ENCODE measurements at regions not wholly inside any gene's neighbourhood (a gene's known extent, or its start where the extent isn't known, plus 50 kb on each side); places are given as distances from the start of the nearest gene placed in this dataset.

DNA sequence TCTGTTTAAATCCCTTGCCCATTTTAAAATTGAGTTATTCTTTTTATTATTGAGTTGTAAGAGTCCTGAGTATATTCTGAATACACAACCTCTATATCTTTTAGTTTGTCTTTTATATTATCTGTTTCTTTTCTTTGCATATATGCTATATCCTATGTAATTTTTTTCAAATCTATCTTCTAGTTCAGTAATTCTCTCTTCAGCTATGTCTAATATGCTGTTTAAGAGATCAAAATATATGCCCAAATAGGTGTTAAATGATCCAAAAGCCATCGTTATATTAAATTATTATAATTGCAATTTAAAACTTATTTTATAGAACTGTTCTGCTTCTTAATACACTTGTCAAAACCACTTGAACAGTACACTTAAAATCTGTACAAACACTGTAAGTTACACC is 107.4 kb upstream of the TSPAN5 start:
- peaks cover 10% of the 10 kb centered on the region for H3K36me3 Mint-ChIP-seq (ENCODE audit: low read depth)
- no peak for TF ChIP-seq CTCF (IDR thresholded peaks at IDR 0.05)
- no peaks in the 10 kb centered on the region for H3K4me1 Mint-ChIP-seq
- H3K9me3 Mint-ChIP-seq = peaks cover 39% of the 10 kb centered on the region
- no peak overlapping the region for H3K4me3 Mint-ChIP-seq
- H3K27me3 Mint-ChIP-seq (ENCODE audit: low read depth, poor library complexity) = no peaks in the 10 kb centered on the region
- no peak overlapping the region for H3K27ac Mint-ChIP-seq
- no peak for DNase-seq

- TF ChIP-seq CTCF (IDR thresholded peaks at IDR 0.05) = no peak
- no peaks in the 10 kb centered on the region for H3K36me3 Mint-ChIP-seq (ENCODE audit: low read depth)
- no peak for DNase-seq
- no peak overlapping the region for H3K4me3 Mint-ChIP-seq
- H3K4me1 Mint-ChIP-seq = no peaks in the 10 kb centered on the region
- no peak overlapping the region for H3K27ac Mint-ChIP-seq
- no peaks in the 10 kb centered on the region for H3K27me3 Mint-ChIP-seq (ENCODE audit: low read depth, poor library complexity)
- peaks cover 4% of the 10 kb centered on the region for H3K9me3 Mint-ChIP-seq
These were observed 99.8 kb upstream of the TSPAN5 start for GRCh38 chr4:98758182-98758581.

- peak overlapping the region; percentile 36 for H3K27ac Mint-ChIP-seq
- H3K9me3 Mint-ChIP-seq = no peaks in the 10 kb centered on the region
- no peak overlapping the region for H3K4me3 Mint-ChIP-seq
- no peaks in the 10 kb centered on the region for H3K4me1 Mint-ChIP-seq
- no peaks in the 10 kb centered on the region for H3K27me3 Mint-ChIP-seq (ENCODE audit: low read depth, poor library complexity)
- H3K36me3 Mint-ChIP-seq (ENCODE audit: low read depth) = no peaks in the 10 kb centered on the region
- no peak for TF ChIP-seq CTCF (IDR thresholded peaks at IDR 0.05)
- DNase-seq = no peak
These were observed 96.3 kb upstream of the TSPAN5 start for GRCh38 chr4:98754736-98755135.

DNA sequence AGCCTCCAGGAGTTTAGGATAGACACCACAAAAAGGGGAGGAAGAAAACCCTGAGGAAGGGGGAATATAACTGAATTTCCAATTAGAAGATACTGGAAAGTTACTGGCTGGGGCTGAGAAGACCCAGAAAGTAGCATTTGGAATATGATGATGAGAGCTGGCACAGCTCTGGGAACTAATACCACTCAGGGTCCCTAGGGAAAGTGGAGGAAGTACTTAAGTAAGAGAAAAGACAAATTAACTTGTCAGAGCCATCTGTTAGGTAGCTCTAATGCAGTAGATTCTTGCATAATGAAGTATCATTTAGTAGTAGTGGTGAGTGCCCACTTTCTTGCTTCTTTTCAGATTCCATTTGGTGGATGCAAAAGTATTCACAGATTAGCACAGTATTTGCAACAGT is 90.8 kb upstream of the TSPAN5 start:
- Mint-ChIP-seq H3K9me3 (no peaks in the 10 kb centered on the region), H3K27me3 (ENCODE audit: low read depth, poor library complexity) (no peaks in the 10 kb centered on the region), H3K27ac (no peak overlapping the region), H3K4me3 (no peak overlapping the region), H3K4me1 (peaks cover 23% of the 10 kb centered on the region), H3K36me3 (ENCODE audit: low read depth) (no peaks in the 10 kb centered on the region)
- no peak for DNase-seq
- no peak for TF ChIP-seq CTCF (IDR thresholded peaks at IDR 0.05)

DNA sequence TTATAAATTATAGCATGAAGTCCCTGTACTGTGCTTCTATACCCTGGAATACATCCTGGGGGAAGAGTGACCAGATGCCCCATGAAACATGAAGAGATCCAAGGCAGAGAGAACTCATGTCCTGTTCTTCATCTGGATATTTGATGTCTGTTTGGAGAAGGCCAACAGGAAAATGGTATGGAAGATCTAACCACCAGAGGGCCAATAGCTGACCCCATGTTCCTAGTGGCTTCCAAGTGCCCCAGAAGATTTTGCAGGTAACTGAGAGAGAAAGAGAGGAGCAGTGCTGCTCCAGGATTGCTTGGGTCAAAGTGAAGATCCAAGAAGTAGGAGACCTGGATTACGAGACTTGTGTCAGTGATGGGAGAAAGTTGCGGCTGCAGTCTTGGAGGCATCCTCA is 90.2 kb upstream of the TSPAN5 start:
- no peak for DNase-seq
- Mint-ChIP-seq H3K27ac (no peak overlapping the region), H3K4me1 (peaks cover 23% of the 10 kb centered on the region), H3K9me3 (no peaks in the 10 kb centered on the region), H3K36me3 (ENCODE audit: low read depth) (no peaks in the 10 kb centered on the region), H3K27me3 (ENCODE audit: low read depth, poor library complexity) (no peaks in the 10 kb centered on the region), H3K4me3 (no peak overlapping the region)
- TF ChIP-seq CTCF (IDR thresholded peaks at IDR 0.05) = no peak

GRCh38 chr4:98747393-98748091 is 89.1 kb upstream of the TSPAN5 start:
- Mint-ChIP-seq H3K27me3 (ENCODE audit: low read depth, poor library complexity) (no peaks in the 10 kb centered on the region), H3K36me3 (ENCODE audit: low read depth) (no peaks in the 10 kb centered on the region), H3K4me3 (peak overlapping the region; percentile 24), H3K27ac (peak overlapping the region; percentile 99), H3K9me3 (no peaks in the 10 kb centered on the region), H3K4me1 (peaks cover 23% of the 10 kb centered on the region)
- TF ChIP-seq CTCF (IDR thresholded peaks at IDR 0.05) = no peak
- DNase-seq = no peak
